CD14-positive monocyte (primary cell): ENCODE measurements at regions not wholly inside any gene's neighbourhood (a gene's known extent, or its start where the extent isn't known, plus 50 kb on each side); places are given as distances from the start of the nearest gene placed in this dataset.

Source experiments
- DNase-seq, 3 donors: peaks; one replicate each; pipeline ENCODE4 v3.0.0-alpha.2; 2011 to 2022
- H2AFZ ChIP-seq: 2 replicates; pipeline ENCODE4 v1.6.0; 2012; ENCODE audit warnings: mild to moderate bottlenecking, low read depth, low read length, inconsistent platforms; ENCODE audit not compliant: insufficient read depth, poor library complexity, severe bottlenecking
- H3K27ac ChIP-seq, 2 donors: 1 replicate in 1 of 2; 2 replicates in 1 of 2; pipeline ENCODE4 v1.5.1; 2012 to 2013; ENCODE audit warnings: low read length in 2 of 2, control low read depth in 1 of 2, inconsistent platforms in 1 of 2, low read depth in 1 of 2, mild to moderate bottlenecking in 1 of 2
- H3K27me3 ChIP-seq, 2 donors: one replicate each; pipeline versions ENCODE4 v1.6.0 to v1.6.1; 2011 to 2013; ENCODE audit warnings: low read length in 2 of 2; ENCODE audit not compliant: control insufficient read depth in 2 of 2, insufficient read depth in 2 of 2
- H3K36me3 ChIP-seq, 2 donors: replicated peaks in 1 of 2; 1 replicate in 1 of 2; 2 replicates in 1 of 2; pipeline versions ENCODE4 v1.5.1 to v1.6.1; 2012 to 2013; ENCODE audit warnings: low read length in 2 of 2, control low read depth in 1 of 2, inconsistent platforms in 1 of 2, mild to moderate bottlenecking in 1 of 2; ENCODE audit not compliant: insufficient read depth in 2 of 2, control insufficient read depth in 1 of 2
- H3K4me1 ChIP-seq, 2 donors: 1 replicate in 1 of 2; 2 replicates in 1 of 2; pipeline versions ENCODE4 v1.5.1 to v1.6.1; 2012 to 2013; ENCODE audit warnings: low read length in 2 of 2, control low read depth in 1 of 2, inconsistent platforms in 1 of 2, mild to moderate bottlenecking in 1 of 2, moderate library complexity in 1 of 2; ENCODE audit not compliant: insufficient read depth in 2 of 2, control insufficient read depth in 1 of 2
- H3K4me2 ChIP-seq: replicated peaks from 2 replicates; pipeline ENCODE3; 2012; ENCODE audit warnings: low read length, moderate library complexity, mild to moderate bottlenecking; ENCODE audit not compliant: poor library complexity, severe bottlenecking; ENCODE audit errors: extremely low read depth
- H3K4me3 ChIP-seq, 3 experiments: fragments of 200-600 bp in 1 of 3; sonication (generic) in 1 of 3; replicated peaks in 1 of 3; 1 replicate in 2 of 3; 2 replicates in 1 of 3; pipeline ENCODE4 v1.5.1; 2011 to 2013; ENCODE audit warnings: low read length in 3 of 3, mild to moderate bottlenecking in 3 of 3, control low read depth in 2 of 3, low read depth in 2 of 3, inconsistent platforms in 1 of 3, moderate library complexity in 1 of 3
- H3K79me2 ChIP-seq: 2 replicates; pipeline ENCODE4 v1.6.0; 2012; ENCODE audit warnings: mild to moderate bottlenecking, control low read depth, inconsistent platforms, low read length, moderate library complexity; ENCODE audit not compliant: insufficient read depth
- H3K9ac ChIP-seq: 2 replicates; pipeline ENCODE4 v1.6.0; 2017; ENCODE audit warnings: low read length, mild to moderate bottlenecking; ENCODE audit not compliant: insufficient read depth, poor library complexity, severe bottlenecking
- H3K9me3 ChIP-seq, 2 donors: replicated peaks in 1 of 2; 1 replicate in 1 of 2; 2 replicates in 1 of 2; pipeline versions ENCODE4 v1.5.1 to v1.6.1; 2012 to 2013; ENCODE audit warnings: low read length in 2 of 2, control low read depth in 1 of 2; ENCODE audit not compliant: control insufficient read depth in 1 of 2, insufficient read depth in 1 of 2
- H4K20me1 ChIP-seq: 2 replicates; pipeline ENCODE4 v1.6.0; 2012; ENCODE audit warnings: mild to moderate bottlenecking, low read length, control low read depth, moderate library complexity; ENCODE audit not compliant: insufficient read depth
- H3K27ac Mint-ChIP-seq, 7 donors: one replicate each; pipeline ENCODE4 v1.8.0; 2020; ENCODE audit warnings: mild to moderate bottlenecking in 7 of 7, mixed read lengths in 7 of 7, moderate library complexity in 6 of 7, inconsistent platforms in 2 of 7
- H3K27me3 Mint-ChIP-seq, 3 donors: one replicate each; pipeline ENCODE4 v1.8.0; 2021 to 2022; ENCODE audit warnings: low read depth in 3 of 3, mild to moderate bottlenecking in 3 of 3, mixed read lengths in 3 of 3, moderate library complexity in 3 of 3, inconsistent platforms in 1 of 3
- H3K36me3 Mint-ChIP-seq, 2 donors: one replicate each; pipeline ENCODE4 v1.8.0; 2020; ENCODE audit warnings: mixed read lengths in 2 of 2, inconsistent platforms in 1 of 2, mild to moderate bottlenecking in 1 of 2
- H3K4me1 Mint-ChIP-seq: one replicate; pipeline ENCODE4 v1.8.0; 2020; ENCODE audit warnings: mild to moderate bottlenecking, mixed read lengths
- H3K4me3 Mint-ChIP-seq, 2 donors: one replicate each; pipeline ENCODE4 v1.8.0; 2020; ENCODE audit warnings: mild to moderate bottlenecking in 2 of 2, mixed read lengths in 2 of 2, moderate library complexity in 1 of 2
- H3K9me3 Mint-ChIP-seq, 7 donors: one replicate each; pipeline ENCODE4 v1.8.0; 2020 to 2022; ENCODE audit warnings: mixed read lengths in 7 of 7, mild to moderate bottlenecking in 6 of 7, moderate library complexity in 6 of 7, inconsistent platforms in 2 of 7
- CTCF ChIP-seq: fragments of 200-600 bp; IDR thresholded peaks from one replicate; pipeline ENCODE4 v1.8.0; 2022; ENCODE audit warnings: antibody characterized with exemption, mild to moderate bottlenecking
- WGBS: methylation state at CpG from one replicate; pipeline ENCODE4 v1.1.5; 2013; ENCODE audit warnings: missing lambda C conversion rate; ENCODE audit not compliant: insufficient coverage; 5-methylcytosine and 5-hydroxymethylcytosine counted together
- intact Hi-C, 2 donors: fragments of 100-400 bp; cut with micrococcal nuclease; formaldehyde crosslinking; loops; one replicate each; pipeline versions ENCODE4 v1.15.0 to v1.15.1; 2023

- Mint-ChIP-seq H3K4me3 (no peak overlapping the region), H3K27me3 (peaks cover 1 to 5% (median 5%) of the 10 kb centered on the region in 3 donors), H3K9me3 (peaks cover 0 to 2% (median 0%) of the 10 kb centered on the region in 7 donors), H3K4me1 (no peaks in the 10 kb centered on the region), H3K36me3 (no peaks in the 10 kb centered on the region), H3K27ac (no peak overlapping the region)
- no peak overlapping the region for H3K4me3 ChIP-seq
- H3K27ac ChIP-seq, result no peak overlapping the region
- H2AFZ ChIP-seq, result no peak overlapping the region
- no peaks in the 10 kb centered on the region for H3K36me3 ChIP-seq
- intact Hi-C loops, result no loop called here
- no peaks in the 10 kb centered on the region for H4K20me1 ChIP-seq
- no peak overlapping the region for H3K4me2 ChIP-seq
- no peak for TF ChIP-seq CTCF
- DNase-seq, result no peak
- no peaks in the 10 kb centered on the region for H3K4me1 ChIP-seq
- no peak overlapping the region for H3K9ac ChIP-seq
- WGBS, result no CpG with 5 or more reads among the region's 1 CpG
- no peaks in the 10 kb centered on the region for H3K79me2 ChIP-seq
- H3K27me3 ChIP-seq, result no peaks in the 10 kb centered on the region
- no peaks in the 10 kb centered on the region for H3K9me3 ChIP-seq
Measured at GRCh38 chr16:75864243-75864642, 138.0 kb upstream of the CPHXL start.

- DNase-seq, result no peak
- WGBS, result no CpG with 5 or more reads among the region's 3 CpGs
- no peak overlapping the region for H3K9ac ChIP-seq
- H3K27ac ChIP-seq, result no peak overlapping the region
- H4K20me1 ChIP-seq, result no peaks in the 10 kb centered on the region
- Mint-ChIP-seq H3K27ac (no peak overlapping the region), H3K27me3 (peaks cover 1 to 5% (median 2%) of the 10 kb centered on the region in 3 donors), H3K4me1 (no peaks in the 10 kb centered on the region), H3K9me3 (peaks cover 0 to 3% (median 0%) of the 10 kb centered on the region in 7 donors), H3K36me3 (no peaks in the 10 kb centered on the region), H3K4me3 (no peak overlapping the region)
- no peak overlapping the region for H3K4me3 ChIP-seq
- intact Hi-C loops, result no loop called here
- H3K4me1 ChIP-seq, result no peaks in the 10 kb centered on the region
- no peak overlapping the region for H2AFZ ChIP-seq
- no peak overlapping the region for H3K4me2 ChIP-seq
- no peaks in the 10 kb centered on the region for H3K27me3 ChIP-seq
- TF ChIP-seq CTCF, result no peak
- no peaks in the 10 kb centered on the region for H3K36me3 ChIP-seq
- H3K9me3 ChIP-seq, result no peaks in the 10 kb centered on the region
- H3K79me2 ChIP-seq, result no peaks in the 10 kb centered on the region
Measured at GRCh38 chr16:75865736-75866135, 139.4 kb upstream of the CPHXL start.
